ENCODE measurements at regions not wholly inside any gene's neighbourhood (a gene's known extent, or its start where the extent isn't known, plus 50 kb on each side); places are given as distances from the start of the nearest gene placed in this dataset.

GRCh38 chr21:28518630-28519029, 474.0 kb downstream of the LTN1 start:
- H3K4me1 Mint-ChIP-seq: peaks cover 0 to 12% (median 3%) of the 10 kb centered on the region in 4 donors
- CTCF ChIA-PET (ENCODE audit: partially characterized antibody): interaction anchor here (3.3 to 10.0 kb wide), 2 partner anchors 226 to 421 kb away, joined by 23 to 174 read pairs; no protein-coding TSS in a partner anchor
- DNase-seq: no peak
- no peaks in the 10 kb centered on the region for H3K9me3 Mint-ChIP-seq
- H3K27me3 Mint-ChIP-seq: peaks cover 0 to 1% of the 10 kb centered on the region in 2 donors
- no peak overlapping the region for H3K4me3 ChIP-seq (ENCODE audit: low read length in 2 of 2)
- no peaks in the 10 kb centered on the region for H3K4me1 ChIP-seq (ENCODE audit: insufficient read depth, low read length)
- H3K27me3 ChIP-seq (ENCODE audit: insufficient read depth, low read length): no peaks in the 10 kb centered on the region
- no peaks in the 10 kb centered on the region for H3K36me3 Mint-ChIP-seq
- POLR2A ChIA-PET (ENCODE audit: partially characterized antibody): no interaction called here
- no peak overlapping the region for H3K4me3 Mint-ChIP-seq
- H3K27ac Mint-ChIP-seq: no peak overlapping the region
- H3K9me3 ChIP-seq (ENCODE audit: control insufficient read depth in 1 of 2, low read length in 2 of 2): no peaks in the 10 kb centered on the region
- H3K36me3 ChIP-seq (ENCODE audit: insufficient read depth, low read length): no peaks in the 10 kb centered on the region
- H3K27ac ChIP-seq (ENCODE audit: low read depth, low read length): no peak overlapping the region
- intact Hi-C loops (cut with micrococcal nuclease): no loop called here

- ChIA-PET CTCF (ENCODE audit: partially characterized antibody) (interaction anchor here (0.8 to 10.0 kb wide), 15 partner anchors 9 to 422 kb away, joined by 3 to 174 read pairs (median 4); no protein-coding TSS in a partner anchor), POLR2A (ENCODE audit: partially characterized antibody) (interaction anchor here (1.3 kb wide), 1 partner anchor 227 kb away, joined by 8 read pairs; no protein-coding TSS in a partner anchor)
- Histone ChIP-seq H3K4me1 (ENCODE audit: insufficient read depth, low read length) (no peaks in the 10 kb centered on the region), H3K4me3 (ENCODE audit: low read length in 2 of 2) (no peak overlapping the region), H3K27me3 (ENCODE audit: insufficient read depth, low read length) (no peaks in the 10 kb centered on the region), H3K36me3 (ENCODE audit: insufficient read depth, low read length) (no peaks in the 10 kb centered on the region), H3K27ac (ENCODE audit: low read depth, low read length) (no peak overlapping the region), H3K9me3 (ENCODE audit: control insufficient read depth in 1 of 2, low read length in 2 of 2) (no peaks in the 10 kb centered on the region)
- H3K4me1 Mint-ChIP-seq: peaks cover 0 to 6% (median under 1%) of the 10 kb centered on the region in 4 donors
- H3K27me3 Mint-ChIP-seq: peaks cover 0 to 1% of the 10 kb centered on the region in 2 donors
- peak; percentile 53 to 57 (median 55) for DNase-seq
- no peak overlapping the region for H3K4me3 Mint-ChIP-seq
- H3K9me3 Mint-ChIP-seq: no peaks in the 10 kb centered on the region
- H3K27ac Mint-ChIP-seq: no peak overlapping the region
- no peaks in the 10 kb centered on the region for H3K36me3 Mint-ChIP-seq
- intact Hi-C loops (cut with micrococcal nuclease): loop anchor here (1.0 kb wide), 2 partner anchors 228 to 423 kb away; no protein-coding TSS in a partner anchor
These were observed 475.6 kb downstream of the LTN1 start for GRCh38 chr21:28516991-28517592.

- POLR2A ChIA-PET (ENCODE audit: partially characterized antibody): no interaction called here
- Mint-ChIP-seq H3K36me3 (no peaks in the 10 kb centered on the region), H3K4me1 (peaks cover 0 to 4% (median under 1%) of the 10 kb centered on the region in 4 donors), H3K27ac (no peak overlapping the region), H3K27me3 (peaks cover 0 to 1% of the 10 kb centered on the region in 2 donors), H3K4me3 (no peak overlapping the region), H3K9me3 (no peaks in the 10 kb centered on the region)
- DNase-seq: no peak
- Histone ChIP-seq H3K27me3 (ENCODE audit: insufficient read depth, low read length) (peaks cover 4% of the 10 kb centered on the region), H3K27ac (ENCODE audit: low read depth, low read length) (no peak overlapping the region), H3K4me1 (ENCODE audit: insufficient read depth, low read length) (no peaks in the 10 kb centered on the region), H3K9me3 (ENCODE audit: control insufficient read depth in 1 of 2, low read length in 2 of 2) (no peaks in the 10 kb centered on the region), H3K4me3 (ENCODE audit: low read length in 2 of 2) (no peak overlapping the region), H3K36me3 (ENCODE audit: insufficient read depth, low read length) (no peaks in the 10 kb centered on the region)
- CTCF ChIA-PET (ENCODE audit: partially characterized antibody): interaction anchor here (0.6 to 10.0 kb wide), 6 partner anchors 19 to 424 kb away, joined by 3 to 174 read pairs (median 10); no protein-coding TSS in a partner anchor
- intact Hi-C loops (cut with micrococcal nuclease): no loop called here
These were observed 476.7 kb downstream of the LTN1 start for GRCh38 chr21:28516021-28516420.

- Histone ChIP-seq H3K36me3 (ENCODE audit: insufficient read depth, low read length) (no peaks in the 10 kb centered on the region), H3K4me1 (ENCODE audit: insufficient read depth, low read length) (no peaks in the 10 kb centered on the region), H3K27ac (ENCODE audit: low read depth, low read length) (no peak overlapping the region), H3K4me3 (ENCODE audit: low read length in 2 of 2) (no peak overlapping the region), H3K27me3 (ENCODE audit: insufficient read depth, low read length) (peaks cover 4% of the 10 kb centered on the region), H3K9me3 (ENCODE audit: control insufficient read depth in 1 of 2, low read length in 2 of 2) (no peaks in the 10 kb centered on the region)
- no peak overlapping the region for H3K27ac Mint-ChIP-seq
- ChIA-PET CTCF (ENCODE audit: partially characterized antibody) (interaction anchor here (1.9 to 10.0 kb wide), 2 partner anchors 231 to 426 kb away, joined by 4 to 174 read pairs; no protein-coding TSS in a partner anchor), POLR2A (ENCODE audit: partially characterized antibody) (no interaction called here)
- H3K9me3 Mint-ChIP-seq: no peaks in the 10 kb centered on the region
- H3K4me1 Mint-ChIP-seq: peaks cover 0 to 4% (median under 1%) of the 10 kb centered on the region in 4 donors
- no peaks in the 10 kb centered on the region for H3K27me3 Mint-ChIP-seq
- intact Hi-C loops (cut with micrococcal nuclease): no loop called here
- no peak for DNase-seq
- no peak overlapping the region for H3K4me3 Mint-ChIP-seq
- H3K36me3 Mint-ChIP-seq: no peaks in the 10 kb centered on the region
These were observed 479.2 kb downstream of the LTN1 start for GRCh38 chr21:28513428-28513827.

- H3K27ac Mint-ChIP-seq: no peak overlapping the region
- POLR2A ChIA-PET (ENCODE audit: partially characterized antibody): no interaction called here
These were observed 483.6 kb downstream of the LTN1 start for GRCh38 chr21:28509031-28509430.

GRCh38 chr21:28508126-28508525, 484.6 kb downstream of the LTN1 start:
- Histone ChIP-seq H3K36me3 (ENCODE audit: insufficient read depth, low read length) (no peaks in the 10 kb centered on the region), H3K9me3 (ENCODE audit: control insufficient read depth in 1 of 2, low read length in 2 of 2) (no peaks in the 10 kb centered on the region), H3K4me3 (ENCODE audit: low read length in 2 of 2) (no peak overlapping the region), H3K27me3 (ENCODE audit: insufficient read depth, low read length) (peaks cover 4% of the 10 kb centered on the region), H3K27ac (ENCODE audit: low read depth, low read length) (no peak overlapping the region), H3K4me1 (ENCODE audit: insufficient read depth, low read length) (no peaks in the 10 kb centered on the region)
- no peak for DNase-seq
- POLR2A ChIA-PET (ENCODE audit: partially characterized antibody): no interaction called here
- intact Hi-C loops (cut with micrococcal nuclease): no loop called here
- no peak overlapping the region for H3K4me3 Mint-ChIP-seq
- peaks cover 0 to 4% of the 10 kb centered on the region in 2 donors for H3K36me3 Mint-ChIP-seq
- CTCF ChIA-PET (ENCODE audit: partially characterized antibody): interaction anchor here (1.1 to 2.0 kb wide), 3 partner anchors 9 to 238 kb away, joined by 3 to 4 read pairs (median 4); no protein-coding TSS in a partner anchor
- no peaks in the 10 kb centered on the region for H3K27me3 Mint-ChIP-seq
- peaks cover 0 to 35% (median 20%) of the 10 kb centered on the region in 8 donors for H3K9me3 Mint-ChIP-seq
- H3K4me1 Mint-ChIP-seq: no peaks in the 10 kb centered on the region
- H3K27ac Mint-ChIP-seq: no peak overlapping the region

More at GRCh38 chr21:28509031-28509430, 483.6 kb downstream of the LTN1 start:
- no peak for DNase-seq
- Mint-ChIP-seq H3K36me3 (peaks cover 0 to 4% of the 10 kb centered on the region in 2 donors), H3K4me1 (no peaks in the 10 kb centered on the region), H3K9me3 (peaks cover 0 to 32% (median 18%) of the 10 kb centered on the region in 8 donors), H3K4me3 (no peak overlapping the region), H3K27me3 (no peaks in the 10 kb centered on the region)
- intact Hi-C loops (cut with micrococcal nuclease): no loop called here
- H3K27ac ChIP-seq (ENCODE audit: low read depth, low read length): no peak overlapping the region
- no peaks in the 10 kb centered on the region for H3K9me3 ChIP-seq (ENCODE audit: control insufficient read depth in 1 of 2, low read length in 2 of 2)
- peaks cover 4% of the 10 kb centered on the region for H3K27me3 ChIP-seq (ENCODE audit: insufficient read depth, low read length)
- no peak overlapping the region for H3K4me3 ChIP-seq (ENCODE audit: low read length in 2 of 2)
- CTCF ChIA-PET (ENCODE audit: partially characterized antibody): interaction anchor here (0.8 to 1.4 kb wide), 2 partner anchors 237 kb away, joined by 3 to 4 read pairs; no protein-coding TSS in a partner anchor
- no peaks in the 10 kb centered on the region for H3K4me1 ChIP-seq (ENCODE audit: insufficient read depth, low read length)
- H3K36me3 ChIP-seq (ENCODE audit: insufficient read depth, low read length): no peaks in the 10 kb centered on the region

- Mint-ChIP-seq H3K27ac (no peak overlapping the region), H3K4me1 (no peaks in the 10 kb centered on the region), H3K36me3 (no peaks in the 10 kb centered on the region), H3K27me3 (peaks cover 1 to 2% of the 10 kb centered on the region in 2 donors), H3K4me3 (no peak overlapping the region), H3K9me3 (peaks cover 2 to 10% (median 4%) of the 10 kb centered on the region in 8 donors)
- Histone ChIP-seq H3K27me3 (ENCODE audit: insufficient read depth, low read length) (no peaks in the 10 kb centered on the region), H3K27ac (ENCODE audit: low read depth, low read length) (no peak overlapping the region), H3K4me3 (ENCODE audit: low read length in 2 of 2) (no peak overlapping the region), H3K36me3 (ENCODE audit: insufficient read depth, low read length) (no peaks in the 10 kb centered on the region), H3K4me1 (ENCODE audit: insufficient read depth, low read length) (no peaks in the 10 kb centered on the region), H3K9me3 (ENCODE audit: control insufficient read depth in 1 of 2, low read length in 2 of 2) (no peaks in the 10 kb centered on the region)
- ChIA-PET CTCF (ENCODE audit: partially characterized antibody) (interaction anchor here (1.0 kb wide), 1 partner anchor 21 kb away, joined by 3 read pairs; no protein-coding TSS in a partner anchor), POLR2A (ENCODE audit: partially characterized antibody) (no interaction called here)
- DNase-seq: no peak
- intact Hi-C loops (cut with micrococcal nuclease): no loop called here
These were observed 496.2 kb downstream of the LTN1 start for GRCh38 chr21:28496517-28496916.

Data from CD4-positive, alpha-beta memory T cell (primary cell).